ENCODE measurements at regions not wholly inside any gene's neighbourhood (a gene's known extent, or its start where the extent isn't known, plus 50 kb on each side); places are given as distances from the start of the nearest gene placed in this dataset.

GRCh38 chrX:76931518-76931917, 504.0 kb downstream of the MAGEE1 start:
- no peaks in the 10 kb centered on the region for H3K4me1 Mint-ChIP-seq (ENCODE audit: low read depth, unreplicated experiment)
- Histone ChIP-seq H3K9ac (ENCODE audit: low read length) (no peak overlapping the region), H4K20me1 (ENCODE audit: insufficient read depth, low read length) (no peaks in the 10 kb centered on the region), H3K4me1 (ENCODE audit: insufficient read depth, low read length) (no peaks in the 10 kb centered on the region), H3K9me3 (ENCODE audit: insufficient read depth, low read depth, low read length) (no peaks in the 10 kb centered on the region), H3K27ac (ENCODE audit: low read depth, low read length) (no peak overlapping the region), H3K27me3 (ENCODE audit: insufficient read depth, low read length) (no peaks in the 10 kb centered on the region), H3K4me3 (ENCODE audit: insufficient read depth, low read depth, low read length) (no peak overlapping the region), H3K79me2 (ENCODE audit: insufficient read depth, low read length) (no peaks in the 10 kb centered on the region), H2AFZ (ENCODE audit: low read depth, low read length) (no peak overlapping the region), H3K36me3 (ENCODE audit: insufficient read depth, low read length) (no peaks in the 10 kb centered on the region), H3K4me2 (ENCODE audit: low read length) (no peak overlapping the region)
- no peaks in the 10 kb centered on the region for H3K36me3 Mint-ChIP-seq (ENCODE audit: low read depth, unreplicated experiment)
- FAIRE-seq (no peak), DNase-seq (ENCODE audit: low read depth) (no peak)
- no peak overlapping the region for H3K4me3 Mint-ChIP-seq (ENCODE audit: unreplicated experiment)
- TF ChIP-seq CTCF (IDR thresholded peaks at IDR 0.05; ENCODE audit: insufficient read depth, low read depth, low read length) = no peak
- no peak for TF ChIP-seq EZH2 (IDR thresholded peaks at IDR 0.05; ENCODE audit: insufficient read depth, low read length)
- no peaks in the 10 kb centered on the region for H3K9me3 Mint-ChIP-seq (ENCODE audit: unreplicated experiment)
- no peaks in the 10 kb centered on the region for H3K27me3 Mint-ChIP-seq (ENCODE audit: low read depth, unreplicated experiment)
- no peak overlapping the region for H3K27ac Mint-ChIP-seq (ENCODE audit: unreplicated experiment)

- no peak overlapping the region for H3K27ac Mint-ChIP-seq (ENCODE audit: unreplicated experiment)
- Histone ChIP-seq H3K4me3 (ENCODE audit: insufficient read depth, low read depth, low read length) (no peak overlapping the region), H3K4me1 (ENCODE audit: insufficient read depth, low read length) (no peaks in the 10 kb centered on the region), H3K27me3 (ENCODE audit: insufficient read depth, low read length) (no peaks in the 10 kb centered on the region), H4K20me1 (ENCODE audit: insufficient read depth, low read length) (no peaks in the 10 kb centered on the region), H3K79me2 (ENCODE audit: insufficient read depth, low read length) (no peaks in the 10 kb centered on the region), H3K36me3 (ENCODE audit: insufficient read depth, low read length) (no peaks in the 10 kb centered on the region), H2AFZ (ENCODE audit: low read depth, low read length) (no peak overlapping the region), H3K27ac (ENCODE audit: low read depth, low read length) (no peak overlapping the region), H3K9me3 (ENCODE audit: insufficient read depth, low read depth, low read length) (no peaks in the 10 kb centered on the region), H3K4me2 (ENCODE audit: low read length) (no peak overlapping the region), H3K9ac (ENCODE audit: low read length) (no peak overlapping the region)
- peaks cover 2% of the 10 kb centered on the region for H3K9me3 Mint-ChIP-seq (ENCODE audit: unreplicated experiment)
- no peak for FAIRE-seq
- no peaks in the 10 kb centered on the region for H3K4me1 Mint-ChIP-seq (ENCODE audit: low read depth, unreplicated experiment)
- no peaks in the 10 kb centered on the region for H3K27me3 Mint-ChIP-seq (ENCODE audit: low read depth, unreplicated experiment)
- H3K36me3 Mint-ChIP-seq (ENCODE audit: low read depth, unreplicated experiment) = no peaks in the 10 kb centered on the region
- TF ChIP-seq EZH2 (IDR thresholded peaks at IDR 0.05; ENCODE audit: insufficient read depth, low read length) = no peak
- no peak for TF ChIP-seq CTCF (IDR thresholded peaks at IDR 0.05; ENCODE audit: insufficient read depth, low read depth, low read length)
- H3K4me3 Mint-ChIP-seq (ENCODE audit: unreplicated experiment) = no peak overlapping the region
- no peak for DNase-seq (ENCODE audit: low read depth)
Measured at GRCh38 chrX:76957485-76957884, 489.7 kb upstream of the FGF16 start.

- H3K27ac ChIP-seq (ENCODE audit: low read depth, low read length) = no peak overlapping the region
- no peak overlapping the region for H3K4me3 Mint-ChIP-seq (ENCODE audit: unreplicated experiment)
Measured at GRCh38 chrX:76971393-76972376, 475.5 kb upstream of the FGF16 start.

More at GRCh38 chrX:76971393-76972376, 475.5 kb upstream of the FGF16 start:
- peaks cover 3% of the 10 kb centered on the region for H3K4me1 Mint-ChIP-seq (ENCODE audit: low read depth, unreplicated experiment)
- Histone ChIP-seq H2AFZ (ENCODE audit: low read depth, low read length) (no peak overlapping the region), H3K79me2 (ENCODE audit: insufficient read depth, low read length) (no peaks in the 10 kb centered on the region), H3K9me3 (ENCODE audit: insufficient read depth, low read depth, low read length) (no peaks in the 10 kb centered on the region), H4K20me1 (ENCODE audit: insufficient read depth, low read length) (no peaks in the 10 kb centered on the region), H3K9ac (ENCODE audit: low read length) (no peak overlapping the region), H3K36me3 (ENCODE audit: insufficient read depth, low read length) (no peaks in the 10 kb centered on the region), H3K27me3 (ENCODE audit: insufficient read depth, low read length) (no peaks in the 10 kb centered on the region), H3K4me3 (ENCODE audit: insufficient read depth, low read depth, low read length) (no peak overlapping the region), H3K4me2 (ENCODE audit: low read length) (no peak overlapping the region), H3K4me1 (ENCODE audit: insufficient read depth, low read length) (no peaks in the 10 kb centered on the region)
- TF ChIP-seq EZH2 (IDR thresholded peaks at IDR 0.05; ENCODE audit: insufficient read depth, low read length) (no peak), CTCF (IDR thresholded peaks at IDR 0.05; ENCODE audit: insufficient read depth, low read depth, low read length) (no peak)
- peak overlapping the region; percentile 75 for H3K27ac Mint-ChIP-seq (ENCODE audit: unreplicated experiment)
- DNase-seq (ENCODE audit: low read depth) (no peak), FAIRE-seq (peak; percentile 72)
- H3K27me3 Mint-ChIP-seq (ENCODE audit: low read depth, unreplicated experiment) = no peaks in the 10 kb centered on the region
- H3K36me3 Mint-ChIP-seq (ENCODE audit: low read depth, unreplicated experiment) = no peaks in the 10 kb centered on the region
- no peaks in the 10 kb centered on the region for H3K9me3 Mint-ChIP-seq (ENCODE audit: unreplicated experiment)
